HFFc6 (cell line): ENCODE measurements at regions not wholly inside any gene's neighbourhood (a gene's known extent, or its start where the extent isn't known, plus 50 kb on each side); places are given as distances from the start of the nearest gene placed in this dataset.

ENCODE experiments used
- DNase-seq: peaks from one replicate; pipeline ENCODE4 v3.0.0-alpha.2; 2018
- H3K27ac Mint-ChIP-seq: 2 replicates; pipeline ENCODE4 v1.8.0; 2020; ENCODE audit warnings: mild to moderate bottlenecking, mixed read lengths
- H3K27me3 Mint-ChIP-seq: 2 replicates; pipeline ENCODE4 v1.8.0; 2021; ENCODE audit warnings: mild to moderate bottlenecking, moderate library complexity, mixed read lengths; ENCODE audit not compliant: insufficient read depth
- H3K36me3 Mint-ChIP-seq: 2 replicates; pipeline ENCODE4 v1.8.0; 2021; ENCODE audit warnings: low read depth, mixed read lengths
- H3K4me1 Mint-ChIP-seq: 2 replicates; pipeline ENCODE4 v1.8.0; 2020; ENCODE audit warnings: low read depth, mixed read lengths
- H3K4me3 Mint-ChIP-seq: 2 replicates; pipeline ENCODE4 v1.8.0; 2020; ENCODE audit warnings: mild to moderate bottlenecking, moderate library complexity, mixed read lengths
- H3K9me3 Mint-ChIP-seq: 2 replicates; pipeline ENCODE4 v1.8.0; 2020; ENCODE audit warnings: mild to moderate bottlenecking, mixed read lengths
- CTCF ChIP-seq: fragments of 200-600 bp; sonication (generic); IDR thresholded peaks from 2 replicates; pipeline ENCODE4 v1.5.0; 2021; ENCODE audit warnings: antibody characterized with exemption, mild to moderate bottlenecking

GRCh38 chr5:6224406-6224805 is 153.9 kb downstream of the MED10 start:
- H3K4me1 Mint-ChIP-seq = no peaks in the 10 kb centered on the region
- H3K4me3 Mint-ChIP-seq = no peak overlapping the region
- DNase-seq = no peak
- H3K27me3 Mint-ChIP-seq = peaks cover 2% of the 10 kb centered on the region; the same call in 1 of the 2 replicates
- H3K9me3 Mint-ChIP-seq = peaks cover 40% of the 10 kb centered on the region
- no peaks in the 10 kb centered on the region for H3K36me3 Mint-ChIP-seq
- H3K27ac Mint-ChIP-seq = no peak overlapping the region
- TF ChIP-seq CTCF = no peak

GRCh38 chr5:6222899-6223298 is 155.4 kb downstream of the MED10 start:
- Mint-ChIP-seq H3K27me3 (no peaks in the 10 kb centered on the region), H3K4me1 (no peaks in the 10 kb centered on the region), H3K4me3 (no peak overlapping the region), H3K36me3 (no peaks in the 10 kb centered on the region), H3K27ac (no peak overlapping the region), H3K9me3 (peaks cover 44% of the 10 kb centered on the region)
- no peak for TF ChIP-seq CTCF
- no peak for DNase-seq

DNA sequence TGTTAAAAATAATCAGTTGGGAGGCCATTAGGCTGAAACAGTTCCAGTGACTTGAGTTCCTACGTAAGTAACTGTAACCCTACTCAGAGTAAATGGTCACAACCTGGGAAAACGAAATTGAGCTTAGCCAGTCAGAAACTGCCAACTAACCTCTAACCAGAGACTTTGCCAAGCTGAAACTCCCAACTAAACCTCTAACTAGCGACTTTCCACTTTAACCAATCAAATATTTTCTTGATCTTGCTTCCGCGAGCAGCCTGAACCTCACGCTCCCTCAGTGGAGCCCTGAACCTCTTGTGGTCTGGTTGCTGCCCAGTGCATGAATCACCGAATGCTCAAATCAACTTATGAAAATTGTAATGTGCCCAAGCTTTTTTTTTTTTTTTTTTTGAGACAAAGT is 156.2 kb downstream of the MED10 start:
- no peak for TF ChIP-seq CTCF
- no peak for DNase-seq
- Mint-ChIP-seq H3K4me3 (no peak overlapping the region), H3K27ac (no peak overlapping the region), H3K4me1 (no peaks in the 10 kb centered on the region), H3K36me3 (no peaks in the 10 kb centered on the region), H3K9me3 (peaks cover 48% of the 10 kb centered on the region), H3K27me3 (no peaks in the 10 kb centered on the region; the same call in 1 of the 2 replicates)

GRCh38 chr5:6221141-6221626 is 157.2 kb downstream of the MED10 start:
- H3K27me3 Mint-ChIP-seq = no peaks in the 10 kb centered on the region; the same call in 1 of the 2 replicates

GRCh38 chr5:6220346-6221088 is 157.8 kb downstream of the MED10 start:
- H3K9me3 Mint-ChIP-seq = peaks cover 56% of the 10 kb centered on the region
- H3K4me3 Mint-ChIP-seq = no peak overlapping the region
- no peaks in the 10 kb centered on the region for H3K4me1 Mint-ChIP-seq
- DNase-seq = no peak
- no peak overlapping the region for H3K27ac Mint-ChIP-seq
- no peak for TF ChIP-seq CTCF
- H3K27me3 Mint-ChIP-seq = no peaks in the 10 kb centered on the region; the same call in 1 of the 2 replicates
- no peaks in the 10 kb centered on the region for H3K36me3 Mint-ChIP-seq

More at GRCh38 chr5:6221141-6221626, 157.2 kb downstream of the MED10 start:
- Mint-ChIP-seq H3K4me1 (no peaks in the 10 kb centered on the region), H3K36me3 (no peaks in the 10 kb centered on the region), H3K9me3 (peaks cover 53% of the 10 kb centered on the region), H3K27ac (no peak overlapping the region), H3K4me3 (no peak overlapping the region)
- TF ChIP-seq CTCF = no peak
- DNase-seq = no peak
